A549 (cell line): ENCODE measurements at regions not wholly inside any gene's neighbourhood (a gene's known extent, or its start where the extent isn't known, plus 50 kb on each side); places are given as distances from the start of the nearest gene placed in this dataset.

Experiments used
- MAFK ChIP-seq: fragments of 450-650 bp; IDR thresholded peaks from 2 replicates; pipeline ENCODE4 v1.6.1; 2014; ENCODE audit not compliant: partially characterized antibody
- PHF8 ChIP-seq: fragments of 200-600 bp; sonication (generic); IDR thresholded peaks from 2 replicates; pipeline ENCODE4 v1.6.1; 2016; ENCODE audit warnings: low read depth, mild to moderate bottlenecking, antibody characterized with exemption, moderate library complexity, borderline replicate concordance
- ZNF302 ChIP-seq: fragments of 250-450 bp; sonication (Bioruptor Pico); IDR thresholded peaks from 2 replicates; pipeline ENCODE4 v1.9.0; 2021; ENCODE audit warnings: inconsistent platforms, mild to moderate bottlenecking, moderate library complexity
- ZSCAN20 ChIP-seq: fragments of 250-450 bp; sonication (Bioruptor Pico); IDR thresholded peaks from 2 replicates; pipeline ENCODE4 v1.8.0; 2022; ENCODE audit warnings: mild to moderate bottlenecking, moderate library complexity
- TF ChIP-seq, protein P1 (sequence below): IDR thresholded peaks from 2 replicates; pipeline ENCODE4 v1.6.1; 2012
- TF ChIP-seq, protein P2 (sequence below): fragments of >200 bp; sonication (Bioruptor Twin); formaldehyde crosslinking; IDR thresholded peaks from 3 replicates; pipeline ENCODE4 v1.5.1; 2016

DNA sequence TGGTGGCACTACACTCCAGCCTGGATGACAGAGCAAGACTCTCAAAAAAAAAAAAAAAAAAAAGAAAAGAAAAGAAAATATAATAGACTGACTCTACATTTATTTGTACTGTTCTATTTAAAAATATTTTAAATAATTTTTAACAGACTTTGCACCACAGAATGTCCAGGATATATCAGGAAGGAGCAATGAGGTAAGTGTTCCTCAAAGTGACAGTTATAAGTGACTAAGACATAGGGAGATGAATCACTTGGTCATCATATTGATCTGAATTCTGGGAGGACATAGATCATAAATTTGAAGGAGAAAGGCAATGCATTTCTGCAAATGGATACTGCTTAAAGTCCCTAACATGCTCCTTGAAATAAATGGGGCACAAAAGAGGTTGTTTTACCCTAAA, 221.5 kb downstream of the KCNC2 start:
- TF ChIP-seq, protein P1, sequence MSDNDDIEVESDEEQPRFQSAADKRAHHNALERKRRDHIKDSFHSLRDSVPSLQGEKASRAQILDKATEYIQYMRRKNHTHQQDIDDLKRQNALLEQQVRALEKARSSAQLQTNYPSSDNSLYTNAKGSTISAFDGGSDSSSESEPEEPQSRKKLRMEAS = no peak
- TF ChIP-seq ZNF302 (CRISPR knock-in tag) = no peak
- no peak for TF ChIP-seq PHF8
- TF ChIP-seq, protein P2, sequence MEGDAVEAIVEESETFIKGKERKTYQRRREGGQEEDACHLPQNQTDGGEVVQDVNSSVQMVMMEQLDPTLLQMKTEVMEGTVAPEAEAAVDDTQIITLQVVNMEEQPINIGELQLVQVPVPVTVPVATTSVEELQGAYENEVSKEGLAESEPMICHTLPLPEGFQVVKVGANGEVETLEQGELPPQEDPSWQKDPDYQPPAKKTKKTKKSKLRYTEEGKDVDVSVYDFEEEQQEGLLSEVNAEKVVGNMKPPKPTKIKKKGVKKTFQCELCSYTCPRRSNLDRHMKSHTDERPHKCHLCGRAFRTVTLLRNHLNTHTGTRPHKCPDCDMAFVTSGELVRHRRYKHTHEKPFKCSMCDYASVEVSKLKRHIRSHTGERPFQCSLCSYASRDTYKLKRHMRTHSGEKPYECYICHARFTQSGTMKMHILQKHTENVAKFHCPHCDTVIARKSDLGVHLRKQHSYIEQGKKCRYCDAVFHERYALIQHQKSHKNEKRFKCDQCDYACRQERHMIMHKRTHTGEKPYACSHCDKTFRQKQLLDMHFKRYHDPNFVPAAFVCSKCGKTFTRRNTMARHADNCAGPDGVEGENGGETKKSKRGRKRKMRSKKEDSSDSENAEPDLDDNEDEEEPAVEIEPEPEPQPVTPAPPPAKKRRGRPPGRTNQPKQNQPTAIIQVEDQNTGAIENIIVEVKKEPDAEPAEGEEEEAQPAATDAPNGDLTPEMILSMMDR = no peak
- no peak for TF ChIP-seq ZSCAN20 (CRISPR knock-in tag)
- no peak for TF ChIP-seq MAFK
